GM12875 (cell line): ENCODE measurements at regions not wholly inside any gene's neighbourhood (a gene's known extent, or its start where the extent isn't known, plus 50 kb on each side); places are given as distances from the start of the nearest gene placed in this dataset.

ENCODE experiments used
- H3K4me3 ChIP-seq: one replicate; pipeline ENCODE4 v1.5.1; 2011; ENCODE audit warnings: low read depth, low read length, control low read depth
- CTCF ChIP-seq: IDR thresholded peaks from 2 replicates; pipeline ENCODE4 v1.5.1; 2011; ENCODE audit warnings: low read depth, mild to moderate bottlenecking, control low read depth, inconsistent platforms, low read length, moderate library complexity, borderline replicate concordance; ENCODE audit not compliant: insufficient read depth

GRCh38 chr12:13316587-13317246, 120.2 kb downstream of the EMP1 start:
- H3K4me3 ChIP-seq, result no peak overlapping the region
- no peak for TF ChIP-seq CTCF

- H3K4me3 ChIP-seq, result no peak overlapping the region
- TF ChIP-seq CTCF, result no peak
Measured at GRCh38 chr12:13313886-13314285, 117.4 kb downstream of the EMP1 start.

GRCh38 chr12:13311551-13311950, 115.0 kb downstream of the EMP1 start:
- H3K4me3 ChIP-seq, result no peak overlapping the region
- TF ChIP-seq CTCF, result no peak

- no peak for TF ChIP-seq CTCF
- H3K4me3 ChIP-seq, result no peak overlapping the region
Measured at GRCh38 chr12:13307143-13307816, 110.8 kb downstream of the EMP1 start.

- TF ChIP-seq CTCF, result no peak
- no peak overlapping the region for H3K4me3 ChIP-seq
Measured at GRCh38 chr12:13304924-13305323, 108.4 kb downstream of the EMP1 start.

- no peak overlapping the region for H3K4me3 ChIP-seq
- no peak for TF ChIP-seq CTCF
Measured at GRCh38 chr12:13299457-13299856, 102.9 kb downstream of the EMP1 start.

GRCh38 chr12:13293096-13293495, 96.6 kb downstream of the EMP1 start:
- no peak overlapping the region for H3K4me3 ChIP-seq
- TF ChIP-seq CTCF, result no peak
